Fibroblast of lung (primary cell): ENCODE measurements at regions not wholly inside any gene's neighbourhood (a gene's known extent, or its start where the extent isn't known, plus 50 kb on each side); places are given as distances from the start of the nearest gene placed in this dataset.

Source experiments
- DNase-seq, 2 donors: peaks; one replicate each; pipeline versions ENCODE4 v3.0.0 to v3.0.0-alpha.2; 2010; ENCODE audit warnings: low read depth in 2 of 2
- H2AFZ ChIP-seq: 2 replicates; pipeline ENCODE4 v1.5.1; 2012; ENCODE audit warnings: low read length, control low read depth, inconsistent platforms
- H3K27ac ChIP-seq: 2 replicates; pipeline ENCODE4 v1.5.1; 2011; ENCODE audit warnings: low read length, control low read depth; ENCODE audit not compliant: insufficient read depth
- H3K27me3 ChIP-seq: 2 replicates; pipeline ENCODE4 v1.5.1; 2011; ENCODE audit warnings: mild to moderate bottlenecking, low read length; ENCODE audit not compliant: control insufficient read depth, insufficient read depth
- H3K36me3 ChIP-seq: 2 replicates; pipeline ENCODE4 v1.5.1; 2011; ENCODE audit warnings: low read length; ENCODE audit not compliant: control insufficient read depth, insufficient read depth
- H3K4me1 ChIP-seq: 2 replicates; pipeline ENCODE4 v1.5.1; 2011; ENCODE audit warnings: low read length; ENCODE audit not compliant: control insufficient read depth, insufficient read depth; ENCODE audit errors: extremely low read depth
- H3K4me2 ChIP-seq: 2 replicates; pipeline ENCODE4 v1.5.1; 2011; ENCODE audit warnings: low read length, control low read depth; ENCODE audit not compliant: insufficient read depth; ENCODE audit errors: extremely low read depth
- H3K4me3 ChIP-seq, 4 experiments: fragments of 200-600 bp in 1 of 4; sonication (generic) in 1 of 4; replicated peaks in 1 of 4; 2 replicates each; pipeline ENCODE4 v1.5.1; 2011 to 2016; ENCODE audit warnings: low read length in 4 of 4, low read depth in 3 of 4, mild to moderate bottlenecking in 3 of 4, control low read depth in 2 of 4, inconsistent platforms in 1 of 4, mixed read lengths in 1 of 4; ENCODE audit not compliant: insufficient read depth in 1 of 4; ENCODE audit errors: control extremely low read depth in 1 of 4
- H3K79me2 ChIP-seq: 2 replicates; pipeline ENCODE4 v1.5.1; 2012; ENCODE audit warnings: mild to moderate bottlenecking, low read length, inconsistent platforms; ENCODE audit not compliant: control insufficient read depth, insufficient read depth
- H3K9ac ChIP-seq: 2 replicates; pipeline ENCODE4 v1.5.1; 2011; ENCODE audit warnings: mild to moderate bottlenecking, low read length, control low read depth; ENCODE audit not compliant: insufficient read depth
- H3K9me3 ChIP-seq: 2 replicates; pipeline ENCODE4 v1.5.1; 2012; ENCODE audit warnings: low read depth, low read length; ENCODE audit not compliant: control insufficient read depth, insufficient read depth
- H4K20me1 ChIP-seq: 2 replicates; pipeline ENCODE4 v1.5.1; 2011; ENCODE audit warnings: low read length; ENCODE audit not compliant: control insufficient read depth, insufficient read depth; ENCODE audit errors: extremely low read depth
- EZH2 ChIP-seq: IDR thresholded peaks from 2 replicates; pipeline ENCODE4 v1.5.1; 2012; ENCODE audit warnings: low read length, control low read depth, mild to moderate bottlenecking; ENCODE audit errors: missing control alignments
- TF ChIP-seq, protein P1 (sequence below), 2 donors: IDR thresholded peaks in 1 of 2; conservative IDR thresholded peaks in 1 of 2; 1 replicate in 1 of 2; 2 replicates in 1 of 2; pipeline ENCODE4 v1.5.1; 2011 to 2012; ENCODE audit warnings: low read length in 2 of 2, control low read depth in 1 of 2, inconsistent platforms in 1 of 2, low read depth in 1 of 2, mild to moderate bottlenecking in 1 of 2

DNA sequence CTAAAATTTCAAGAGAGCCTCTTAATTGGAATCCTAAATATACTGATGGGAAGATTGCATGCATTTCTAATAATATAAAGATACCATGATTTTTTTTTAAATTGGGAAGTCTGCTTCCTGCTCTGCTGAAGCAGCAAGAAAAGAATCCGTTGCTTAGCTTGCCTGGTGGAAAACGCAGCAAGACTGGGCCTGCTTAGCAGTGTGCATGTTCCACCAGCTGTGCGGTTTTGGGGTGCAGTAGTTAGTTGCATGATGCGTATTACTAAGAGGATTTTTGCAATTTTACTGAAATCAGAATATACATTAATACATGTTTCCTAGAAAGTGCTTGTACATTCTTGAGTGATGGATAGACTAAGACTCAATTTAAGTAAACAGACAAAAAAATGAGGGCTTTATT is 319.9 kb downstream of the CMPK2 start:
- H3K36me3 ChIP-seq = no peaks in the 10 kb centered on the region
- H4K20me1 ChIP-seq = no peaks in the 10 kb centered on the region
- H3K27me3 ChIP-seq = no peaks in the 10 kb centered on the region
- no peaks in the 10 kb centered on the region for H3K79me2 ChIP-seq
- no peak overlapping the region for H2AFZ ChIP-seq
- no peak overlapping the region for H3K4me2 ChIP-seq
- no peak overlapping the region for H3K4me3 ChIP-seq
- TF ChIP-seq EZH2 = no peak
- TF ChIP-seq, protein P1, sequence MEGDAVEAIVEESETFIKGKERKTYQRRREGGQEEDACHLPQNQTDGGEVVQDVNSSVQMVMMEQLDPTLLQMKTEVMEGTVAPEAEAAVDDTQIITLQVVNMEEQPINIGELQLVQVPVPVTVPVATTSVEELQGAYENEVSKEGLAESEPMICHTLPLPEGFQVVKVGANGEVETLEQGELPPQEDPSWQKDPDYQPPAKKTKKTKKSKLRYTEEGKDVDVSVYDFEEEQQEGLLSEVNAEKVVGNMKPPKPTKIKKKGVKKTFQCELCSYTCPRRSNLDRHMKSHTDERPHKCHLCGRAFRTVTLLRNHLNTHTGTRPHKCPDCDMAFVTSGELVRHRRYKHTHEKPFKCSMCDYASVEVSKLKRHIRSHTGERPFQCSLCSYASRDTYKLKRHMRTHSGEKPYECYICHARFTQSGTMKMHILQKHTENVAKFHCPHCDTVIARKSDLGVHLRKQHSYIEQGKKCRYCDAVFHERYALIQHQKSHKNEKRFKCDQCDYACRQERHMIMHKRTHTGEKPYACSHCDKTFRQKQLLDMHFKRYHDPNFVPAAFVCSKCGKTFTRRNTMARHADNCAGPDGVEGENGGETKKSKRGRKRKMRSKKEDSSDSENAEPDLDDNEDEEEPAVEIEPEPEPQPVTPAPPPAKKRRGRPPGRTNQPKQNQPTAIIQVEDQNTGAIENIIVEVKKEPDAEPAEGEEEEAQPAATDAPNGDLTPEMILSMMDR (conservative IDR thresholded peaks at IDR 0.05 in 1 of 2, IDR thresholded peaks at IDR 0.05 in 1 of 2; ENCODE audit: low read depth in 1 of 2, low read length in 2 of 2) = no peak
- no peak overlapping the region for H3K27ac ChIP-seq
- DNase-seq = no peak
- no peak overlapping the region for H3K9ac ChIP-seq
- no peaks in the 10 kb centered on the region for H3K4me1 ChIP-seq
- no peaks in the 10 kb centered on the region for H3K9me3 ChIP-seq

DNA sequence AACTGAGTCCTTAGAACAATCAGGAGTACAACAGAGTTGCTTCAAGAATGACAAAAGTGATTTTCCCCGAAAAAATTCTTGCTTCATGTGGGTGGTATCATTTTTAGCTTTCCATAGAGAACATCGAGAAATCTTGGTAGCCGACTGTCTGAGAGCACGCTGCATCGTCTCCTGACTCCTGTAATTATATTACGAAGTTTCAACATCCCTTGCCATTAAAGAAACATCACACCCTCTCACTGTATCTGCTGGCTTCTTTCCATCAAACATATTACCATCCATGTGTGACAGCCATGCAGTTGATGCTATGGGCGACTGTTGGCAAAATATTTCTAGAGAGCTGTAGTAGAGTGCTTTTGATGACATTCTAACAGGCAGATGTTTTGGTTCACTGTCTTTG is 311.2 kb downstream of the CMPK2 start:
- no peaks in the 10 kb centered on the region for H4K20me1 ChIP-seq
- no peaks in the 10 kb centered on the region for H3K9me3 ChIP-seq
- H3K4me3 ChIP-seq = no peak overlapping the region
- no peak overlapping the region for H2AFZ ChIP-seq
- no peak overlapping the region for H3K27ac ChIP-seq
- H3K79me2 ChIP-seq = no peaks in the 10 kb centered on the region
- no peaks in the 10 kb centered on the region for H3K4me1 ChIP-seq
- no peak for TF ChIP-seq EZH2
- TF ChIP-seq, protein P1 (conservative IDR thresholded peaks at IDR 0.05 in 1 of 2, IDR thresholded peaks at IDR 0.05 in 1 of 2; ENCODE audit: low read depth in 1 of 2, low read length in 2 of 2) = no peak
- H3K36me3 ChIP-seq = no peaks in the 10 kb centered on the region
- H3K27me3 ChIP-seq = no peaks in the 10 kb centered on the region
- no peak overlapping the region for H3K4me2 ChIP-seq
- no peak overlapping the region for H3K9ac ChIP-seq
- no peak for DNase-seq

DNA sequence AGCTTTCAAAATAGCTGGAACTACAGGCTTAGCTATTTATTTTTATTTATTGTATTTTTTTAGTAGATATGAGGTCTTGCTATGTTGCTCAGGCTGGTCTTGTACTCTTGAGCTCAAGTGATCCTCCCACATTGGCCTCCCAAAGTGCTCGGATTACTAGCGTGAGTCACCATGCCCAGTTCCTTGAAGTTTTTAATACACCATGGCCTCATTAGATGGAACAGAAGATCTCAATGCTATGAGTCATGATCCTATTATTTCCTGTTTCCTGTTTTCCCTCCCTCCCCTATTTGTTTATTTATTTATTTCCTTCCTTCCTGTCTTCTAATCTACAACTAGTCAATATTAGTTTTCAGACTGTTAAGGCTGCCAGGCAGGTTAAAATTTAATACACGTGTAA is 309.0 kb downstream of the CMPK2 start:
- no peaks in the 10 kb centered on the region for H4K20me1 ChIP-seq
- no peak for TF ChIP-seq EZH2
- TF ChIP-seq, protein P1 (conservative IDR thresholded peaks at IDR 0.05 in 1 of 2, IDR thresholded peaks at IDR 0.05 in 1 of 2; ENCODE audit: low read depth in 1 of 2, low read length in 2 of 2) = no peak

More for the DNA sequence above, 309.0 kb downstream of the CMPK2 start:
- Histone ChIP-seq H3K9ac (no peak overlapping the region), H3K4me3 (no peak overlapping the region), H3K27me3 (no peaks in the 10 kb centered on the region), H3K79me2 (no peaks in the 10 kb centered on the region), H3K36me3 (no peaks in the 10 kb centered on the region), H3K4me1 (no peaks in the 10 kb centered on the region), H3K9me3 (no peaks in the 10 kb centered on the region), H3K4me2 (no peak overlapping the region), H2AFZ (no peak overlapping the region), H3K27ac (no peak overlapping the region)
- peak; percentile 48 to 64 for DNase-seq
